Ovary (tissue), 7 donors: ENCODE measurements at regions not wholly inside any gene's neighbourhood (a gene's known extent, or its start where the extent isn't known, plus 50 kb on each side); places are given as distances from the start of the nearest gene placed in this dataset.
"Not testable (repeated sequence)": the region's sequence is repeated elsewhere in the genome, so short reads cannot be mapped to it uniquely, and the experiment has no call there.

Experiments
- DNase-seq, 5 donors: peaks; one replicate each; pipeline ENCODE4 v3.0.0-alpha.2; 2019 to 2020
- H3K27ac ChIP-seq, 2 donors: fragments of 200-600 bp; one replicate each; pipeline versions ENCODE4 v1.5.1 to v1.8.0; 2019 to 2022
- H3K27me3 ChIP-seq: fragments of 200-600 bp; one replicate; pipeline ENCODE4 v1.8.0; 2022
- H3K36me3 ChIP-seq: fragments of 200-600 bp; sonication (generic); one replicate; pipeline ENCODE4 v1.5.1; 2019
- H3K4me1 ChIP-seq: one replicate; pipeline ENCODE4 v1.8.1; 2013; ENCODE audit warnings: mild to moderate bottlenecking, moderate library complexity; ENCODE audit not compliant: insufficient read depth
- H3K4me3 ChIP-seq: fragments of 200-600 bp; sonication (generic); one replicate; pipeline ENCODE4 v1.5.1; 2017
- H3K9me3 ChIP-seq, 2 donors: fragments of 200-600 bp in 1 of 2; sonication (generic) in 1 of 2; one replicate each; pipeline versions ENCODE4 v1.5.1 to v1.8.1; 2013 to 2019; ENCODE audit warnings: mild to moderate bottlenecking in 1 of 2, moderate library complexity in 1 of 2
- EP300 ChIP-seq: sonication (generic); formaldehyde crosslinking; IDR thresholded peaks from one replicate; pipeline ENCODE4 v1.6.1; 2017; ENCODE audit warnings: antibody characterized with exemption
- POLR2A ChIP-seq: fragments of 450-650 bp; IDR thresholded peaks from one replicate; pipeline ENCODE4 v1.6.1; 2017; ENCODE audit warnings: antibody characterized with exemption, mild to moderate bottlenecking, moderate library complexity
- WGBS, 3 donors: extraction: QIAGEN DNeasy Blood & Tissue Kit in 1 of 3; methylation state at CpG; one replicate each; pipeline versions ENCODE4 v1.1.5 to v1.1.7; 2013 to 2017; 5-methylcytosine and 5-hydroxymethylcytosine counted together
- intact Hi-C, 4 donors: fragments of 100-400 bp; cut with DNase I; formaldehyde crosslinking; loops; one replicate each; pipeline versions ENCODE4 v1.11.0 to v1.15.1; 2022 to 2023
- TF ChIP-seq, protein P1 (sequence below), 3 donors: fragments of 450-650 bp in 2 of 3; fragments of 200-600 bp in 1 of 3; IDR thresholded peaks; one replicate each; pipeline versions ENCODE4 v1.5.1 to v1.8.0; 2016 to 2022; ENCODE audit warnings: antibody characterized with exemption in 3 of 3, mild to moderate bottlenecking in 1 of 3
- donor health status: DM: no; HTN: no; CAD: no; lungs with moderate emphysema.
- donor health status: DM: no; HTN: no; CAD: no.
- donor health status: Bipolar disorder and iron deficiency.
- donor health status: DM: no; HTN: no; CAD: no.
- donor health status: DM: yes; HTN: yes; CAD: no.

DNA sequence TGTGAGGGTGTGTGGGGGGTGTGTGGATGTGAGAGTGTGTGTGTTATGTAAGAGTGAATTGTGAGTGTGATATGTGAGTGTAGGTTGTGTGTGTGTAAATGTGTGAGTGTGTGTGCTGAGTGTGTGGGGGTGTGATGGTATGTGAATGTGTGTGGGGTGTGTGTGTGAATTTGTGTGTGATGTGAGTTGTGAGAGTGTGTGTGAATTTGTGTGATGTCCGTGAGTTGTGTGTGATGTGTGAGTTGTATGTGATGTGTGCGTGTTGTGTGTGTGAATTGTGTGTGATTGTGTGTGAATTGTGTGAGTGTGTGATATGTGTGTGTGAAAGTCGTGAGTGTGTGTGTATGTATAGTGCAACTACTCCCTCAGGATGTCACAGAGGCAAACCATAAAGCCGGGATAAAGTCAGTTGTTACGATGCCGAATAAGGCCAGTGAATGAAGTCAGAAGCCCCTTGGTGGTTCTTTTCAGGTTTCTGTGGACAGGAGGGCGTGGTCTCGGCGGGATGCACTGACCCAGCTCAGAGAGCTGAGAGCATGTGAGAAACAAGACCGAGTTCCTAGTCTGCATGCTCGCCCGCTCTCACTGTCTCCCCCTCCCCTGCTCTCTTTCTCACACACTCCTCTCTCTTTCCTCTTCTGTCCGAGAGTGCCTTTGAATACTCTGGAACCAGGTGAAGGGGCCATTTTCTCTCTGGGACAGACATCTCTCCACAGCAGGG lies 71.8 kb upstream of the MAX start:
- intact Hi-C loops: loop anchor here in 1 of 4 donors (5.0 kb wide), 1 partner anchor 238 kb away; the partner anchor contains the start of gene FUT8
- Histone ChIP-seq H3K27me3 (no peaks in the 10 kb centered on the region), H3K4me3 (no peak overlapping the region), H3K9me3 (no peaks in the 10 kb centered on the region), H3K36me3 (no peaks in the 10 kb centered on the region), H3K4me1 (peaks cover 5% of the 10 kb centered on the region), H3K27ac (no peak overlapping the region)
- no peak for TF ChIP-seq EP300
- TF ChIP-seq POLR2A: no peak
- TF ChIP-seq, protein P1, sequence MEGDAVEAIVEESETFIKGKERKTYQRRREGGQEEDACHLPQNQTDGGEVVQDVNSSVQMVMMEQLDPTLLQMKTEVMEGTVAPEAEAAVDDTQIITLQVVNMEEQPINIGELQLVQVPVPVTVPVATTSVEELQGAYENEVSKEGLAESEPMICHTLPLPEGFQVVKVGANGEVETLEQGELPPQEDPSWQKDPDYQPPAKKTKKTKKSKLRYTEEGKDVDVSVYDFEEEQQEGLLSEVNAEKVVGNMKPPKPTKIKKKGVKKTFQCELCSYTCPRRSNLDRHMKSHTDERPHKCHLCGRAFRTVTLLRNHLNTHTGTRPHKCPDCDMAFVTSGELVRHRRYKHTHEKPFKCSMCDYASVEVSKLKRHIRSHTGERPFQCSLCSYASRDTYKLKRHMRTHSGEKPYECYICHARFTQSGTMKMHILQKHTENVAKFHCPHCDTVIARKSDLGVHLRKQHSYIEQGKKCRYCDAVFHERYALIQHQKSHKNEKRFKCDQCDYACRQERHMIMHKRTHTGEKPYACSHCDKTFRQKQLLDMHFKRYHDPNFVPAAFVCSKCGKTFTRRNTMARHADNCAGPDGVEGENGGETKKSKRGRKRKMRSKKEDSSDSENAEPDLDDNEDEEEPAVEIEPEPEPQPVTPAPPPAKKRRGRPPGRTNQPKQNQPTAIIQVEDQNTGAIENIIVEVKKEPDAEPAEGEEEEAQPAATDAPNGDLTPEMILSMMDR (IDR thresholded peaks at IDR 0.05): no peak
- DNase-seq: peak in 1 of 5 donors; percentile 48
- WGBS, 3 donors: 21 to 27% (median 22%) methylated on average over 13 of the region's 13 CpGs

DNA sequence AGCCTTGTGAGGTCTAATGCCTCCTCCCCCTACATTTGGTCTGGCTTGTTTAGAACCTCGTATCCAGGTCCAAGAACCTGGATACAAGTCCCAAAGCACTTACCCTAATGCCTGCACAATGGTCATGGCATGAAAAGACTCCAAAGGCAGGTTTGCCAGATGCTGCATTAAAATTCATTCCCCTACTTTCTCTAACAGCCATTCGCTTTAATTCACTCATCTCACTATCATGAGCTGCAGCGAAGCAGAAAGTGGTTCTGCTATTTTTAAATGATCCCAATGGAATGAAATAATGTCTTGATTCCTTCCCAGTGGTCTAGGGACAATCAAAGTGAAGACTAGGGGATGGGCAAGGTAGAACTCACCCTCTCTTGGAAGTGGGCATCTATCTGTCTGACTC lies 72.5 kb upstream of the MAX start:
- no peak overlapping the region for H3K4me3 ChIP-seq
- H3K27me3 ChIP-seq: no peaks in the 10 kb centered on the region
- WGBS, 3 donors: 61 to 67% (median 64%) methylated on average over 3 of the region's 3 CpGs
- H3K4me1 ChIP-seq: peaks cover 5% of the 10 kb centered on the region
- intact Hi-C loops: loop anchor here in 1 of 4 donors (5.0 kb wide), 2 partner anchors 238 to 648 kb away; partner anchors contain the start of gene FUT8
- TF ChIP-seq, protein P1 (IDR thresholded peaks at IDR 0.05): no peak
- TF ChIP-seq EP300 (no peak), POLR2A (no peak)
- no peaks in the 10 kb centered on the region for H3K9me3 ChIP-seq
- no peaks in the 10 kb centered on the region for H3K36me3 ChIP-seq
- DNase-seq: no peak
- H3K27ac ChIP-seq: no peak overlapping the region

DNA sequence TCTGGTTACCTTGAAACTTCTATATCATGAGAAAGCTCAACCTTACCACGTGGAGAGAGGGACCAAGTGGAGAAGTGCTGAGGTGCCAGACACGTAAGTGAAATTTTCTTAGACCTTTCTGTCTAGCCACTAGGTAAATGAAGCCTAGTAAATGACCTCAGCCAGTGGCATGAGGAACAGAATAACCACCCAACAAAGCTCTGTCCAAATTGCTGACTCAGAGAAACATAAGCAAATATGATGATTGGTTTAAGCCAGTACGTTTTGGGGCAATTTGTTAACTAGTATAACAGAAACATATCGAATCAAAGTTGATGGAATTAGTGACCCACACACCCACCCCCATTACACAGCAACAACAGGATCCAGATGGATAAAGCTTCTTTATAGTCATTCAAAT lies 75.2 kb upstream of the MAX start:
- 75 to 85% (median 82%) methylated on average over 4 of the region's 4 CpGs for WGBS, 3 donors
- no peak for DNase-seq

DNA sequence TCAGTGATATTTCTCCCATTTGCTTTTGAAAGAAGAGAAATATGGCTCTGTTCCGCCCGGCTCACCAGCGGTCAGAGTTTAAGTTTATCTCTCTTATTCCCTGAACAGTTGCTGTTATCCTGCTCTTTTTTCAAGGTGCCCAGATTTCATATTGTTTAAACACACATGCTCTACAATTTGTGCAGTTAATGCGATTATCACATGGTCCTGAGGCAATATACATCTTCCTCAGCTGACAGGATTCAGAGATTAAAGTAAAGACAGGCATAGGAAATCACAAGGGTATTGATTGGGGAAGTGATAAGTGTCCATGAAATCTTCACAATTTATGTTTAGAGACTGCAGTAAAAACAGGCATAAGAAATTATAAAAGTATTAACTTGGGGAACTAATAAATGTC lies 76.9 kb upstream of the MAX start:
- not testable (repeated sequence) for H3K4me3 ChIP-seq, H3K27ac ChIP-seq, DNase-seq, H3K4me1 ChIP-seq, H3K36me3 ChIP-seq, H3K27me3 ChIP-seq, H3K9me3 ChIP-seq
- intact Hi-C loops: loop anchor here in 1 of 4 donors (5.0 kb wide), 1 partner anchor 643 kb away; no protein-coding TSS in a partner anchor
- WGBS, 3 donors: 79 to 90% (median 88%) methylated on average over 4 of the region's 4 CpGs

More for the DNA sequence above, 75.2 kb upstream of the MAX start:
- no peaks in the 10 kb centered on the region for H3K36me3 ChIP-seq
- H3K4me3 ChIP-seq: no peak overlapping the region
- H3K4me1 ChIP-seq: peaks cover 4% of the 10 kb centered on the region
- no peaks in the 10 kb centered on the region for H3K27me3 ChIP-seq
- no peaks in the 10 kb centered on the region for H3K9me3 ChIP-seq
- no peak overlapping the region for H3K27ac ChIP-seq
- intact Hi-C loops: loop anchor here in 1 of 4 donors (5.0 kb wide), 1 partner anchor 645 kb away; no protein-coding TSS in a partner anchor
- TF ChIP-seq, protein P1 (IDR thresholded peaks at IDR 0.05): no peak
- TF ChIP-seq POLR2A: no peak
- no peak for TF ChIP-seq EP300
